ENCODE measurements at regions not wholly inside any gene's neighbourhood (a gene's known extent, or its start where the extent isn't known, plus 50 kb on each side); places are given as distances from the start of the nearest gene placed in this dataset.
"Not testable (repeated sequence)": the region's sequence is repeated elsewhere in the genome, so short reads cannot be mapped to it uniquely, and the experiment has no call there.

GRCh38 chr13:38135592-38135991, 214.1 kb upstream of the UFM1 start:
- H3K27ac Mint-ChIP-seq = no peak overlapping the region
- no peak overlapping the region for H3K4me3 Mint-ChIP-seq
- DNase-seq = no peak
- CTCF ChIA-PET = no interaction called here
- H3K36me3 Mint-ChIP-seq (ENCODE audit: low read depth) = no peaks in the 10 kb centered on the region
- intact Hi-C loops (cut with micrococcal nuclease) = no loop called here
- H3K27me3 Mint-ChIP-seq (ENCODE audit: low read depth) = no peaks in the 10 kb centered on the region
- H3K9me3 Mint-ChIP-seq = peaks cover 5% of the 10 kb centered on the region
- no peaks in the 10 kb centered on the region for H3K4me1 Mint-ChIP-seq (ENCODE audit: low read depth)

- CTCF ChIA-PET = no interaction called here
- intact Hi-C loops (cut with micrococcal nuclease) = no loop called here
- no peak for DNase-seq
- Mint-ChIP-seq H3K4me1 (ENCODE audit: low read depth) (no peaks in the 10 kb centered on the region), H3K4me3 (no peak overlapping the region), H3K27me3 (ENCODE audit: low read depth) (no peaks in the 10 kb centered on the region), H3K36me3 (ENCODE audit: low read depth) (no peaks in the 10 kb centered on the region), H3K9me3 (peaks cover 3% of the 10 kb centered on the region), H3K27ac (no peak overlapping the region)
Measured at GRCh38 chr13:38121267-38121666, 228.4 kb upstream of the UFM1 start.

- intact Hi-C loops (cut with micrococcal nuclease) = no loop called here
- DNase-seq = no peak
- H3K27ac Mint-ChIP-seq = no peak overlapping the region
- no peak overlapping the region for H3K4me3 Mint-ChIP-seq
- peaks cover 17% of the 10 kb centered on the region for H3K9me3 Mint-ChIP-seq
- no peaks in the 10 kb centered on the region for H3K4me1 Mint-ChIP-seq (ENCODE audit: low read depth)
- H3K36me3 Mint-ChIP-seq (ENCODE audit: low read depth) = no peaks in the 10 kb centered on the region
- no peaks in the 10 kb centered on the region for H3K27me3 Mint-ChIP-seq (ENCODE audit: low read depth)
- CTCF ChIA-PET = no interaction called here
Measured at GRCh38 chr13:38103851-38104250, 234.3 kb upstream of the TRPC4 start.

GRCh38 chr13:38099751-38100150, 230.2 kb upstream of the TRPC4 start:
- Mint-ChIP-seq H3K9me3 (peaks cover 8% of the 10 kb centered on the region), H3K36me3 (ENCODE audit: low read depth) (no peaks in the 10 kb centered on the region), H3K4me1 (ENCODE audit: low read depth) (no peaks in the 10 kb centered on the region), H3K27ac (no peak overlapping the region), H3K27me3 (ENCODE audit: low read depth) (no peaks in the 10 kb centered on the region), H3K4me3 (no peak overlapping the region)
- CTCF ChIA-PET = interaction anchor here (0.7 kb wide), 1 partner anchor 511 kb away, joined by 3 read pairs; no protein-coding TSS in a partner anchor
- intact Hi-C loops (cut with micrococcal nuclease) = no loop called here
- DNase-seq = no peak

GRCh38 chr13:38093425-38093824, 223.9 kb upstream of the TRPC4 start:
- no peak for DNase-seq
- Mint-ChIP-seq H3K9me3 (peaks cover 2% of the 10 kb centered on the region), H3K4me3 (no peak overlapping the region), H3K4me1 (ENCODE audit: low read depth) (no peaks in the 10 kb centered on the region), H3K36me3 (ENCODE audit: low read depth) (no peaks in the 10 kb centered on the region), H3K27me3 (ENCODE audit: low read depth) (no peaks in the 10 kb centered on the region), H3K27ac (no peak overlapping the region)
- intact Hi-C loops (cut with micrococcal nuclease) = no loop called here
- CTCF ChIA-PET = interaction anchor here (1.1 kb wide), 1 partner anchor 605 kb away, joined by 3 read pairs; no protein-coding TSS in a partner anchor

- no peaks in the 10 kb centered on the region for H3K4me1 Mint-ChIP-seq (ENCODE audit: low read depth)
- no peaks in the 10 kb centered on the region for H3K27me3 Mint-ChIP-seq (ENCODE audit: low read depth)
- H3K36me3 Mint-ChIP-seq (ENCODE audit: low read depth) = no peaks in the 10 kb centered on the region
- peaks cover 2% of the 10 kb centered on the region for H3K9me3 Mint-ChIP-seq
- DNase-seq = no peak
- H3K27ac Mint-ChIP-seq = no peak overlapping the region
- CTCF ChIA-PET = no interaction called here
- intact Hi-C loops (cut with micrococcal nuclease) = no loop called here
- H3K4me3 Mint-ChIP-seq = no peak overlapping the region
Measured at GRCh38 chr13:38090913-38091312, 221.3 kb upstream of the TRPC4 start.

- CTCF ChIA-PET = interaction anchor here (0.7 kb wide), 1 partner anchor 122 kb away, joined by 5 read pairs; no protein-coding TSS in a partner anchor
- Mint-ChIP-seq H3K27ac (no peak overlapping the region), H3K4me3 (no peak overlapping the region), H3K4me1 (ENCODE audit: low read depth) (no peaks in the 10 kb centered on the region), H3K27me3 (ENCODE audit: low read depth) (no peaks in the 10 kb centered on the region), H3K36me3 (ENCODE audit: low read depth) (no peaks in the 10 kb centered on the region), H3K9me3 (peaks cover 11% of the 10 kb centered on the region)
- no peak for DNase-seq
- intact Hi-C loops (cut with micrococcal nuclease) = no loop called here
Measured at GRCh38 chr13:38086721-38087120, 217.1 kb upstream of the TRPC4 start.

GRCh38 chr13:38086013-38086412, 216.4 kb upstream of the TRPC4 start:
- CTCF ChIA-PET = no interaction called here
- H3K27me3 Mint-ChIP-seq (ENCODE audit: low read depth) = no peaks in the 10 kb centered on the region
- no peak overlapping the region for H3K4me3 Mint-ChIP-seq
- intact Hi-C loops (cut with micrococcal nuclease) = no loop called here
- no peaks in the 10 kb centered on the region for H3K36me3 Mint-ChIP-seq (ENCODE audit: low read depth)
- no peak overlapping the region for H3K27ac Mint-ChIP-seq
- H3K9me3 Mint-ChIP-seq = peaks cover 13% of the 10 kb centered on the region
- H3K4me1 Mint-ChIP-seq (ENCODE audit: low read depth) = no peaks in the 10 kb centered on the region
- no peak for DNase-seq

- H3K4me3 Mint-ChIP-seq = no peak overlapping the region
- H3K27ac Mint-ChIP-seq = no peak overlapping the region
- CTCF ChIA-PET = no interaction called here
- intact Hi-C loops (cut with micrococcal nuclease) = no loop called here
- H3K27me3 Mint-ChIP-seq (ENCODE audit: low read depth) = no peaks in the 10 kb centered on the region
- no peak for DNase-seq
- peaks cover 10% of the 10 kb centered on the region for H3K9me3 Mint-ChIP-seq
- H3K4me1 Mint-ChIP-seq (ENCODE audit: low read depth) = no peaks in the 10 kb centered on the region
- no peaks in the 10 kb centered on the region for H3K36me3 Mint-ChIP-seq (ENCODE audit: low read depth)
Measured at GRCh38 chr13:38073931-38074330, 204.4 kb upstream of the TRPC4 start.

- peaks cover 14% of the 10 kb centered on the region for H3K9me3 Mint-ChIP-seq
- no peaks in the 10 kb centered on the region for H3K27me3 Mint-ChIP-seq (ENCODE audit: low read depth)
- H3K4me3 Mint-ChIP-seq = no peak overlapping the region
- no peak for DNase-seq
- H3K4me1 Mint-ChIP-seq (ENCODE audit: low read depth) = no peaks in the 10 kb centered on the region
- H3K36me3 Mint-ChIP-seq (ENCODE audit: low read depth) = no peaks in the 10 kb centered on the region
- CTCF ChIA-PET = no interaction called here
- intact Hi-C loops (cut with micrococcal nuclease) = no loop called here
- H3K27ac Mint-ChIP-seq = no peak overlapping the region
Measured at GRCh38 chr13:38072696-38073095, 203.1 kb upstream of the TRPC4 start.

- H3K4me3 Mint-ChIP-seq; H3K4me1 Mint-ChIP-seq (ENCODE audit: low read depth); intact Hi-C loops (cut with micrococcal nuclease); CTCF ChIA-PET; DNase-seq; H3K27me3 Mint-ChIP-seq (ENCODE audit: low read depth); H3K36me3 Mint-ChIP-seq (ENCODE audit: low read depth); H3K27ac Mint-ChIP-seq: not testable (repeated sequence)
- peaks cover 23% of the 10 kb centered on the region for H3K9me3 Mint-ChIP-seq
Measured at GRCh38 chr13:38071340-38071739, 201.8 kb upstream of the TRPC4 start.

- Mint-ChIP-seq H3K9me3 (peaks cover 5% of the 10 kb centered on the region), H3K4me3 (no peak overlapping the region), H3K27me3 (ENCODE audit: low read depth) (no peaks in the 10 kb centered on the region), H3K36me3 (ENCODE audit: low read depth) (no peaks in the 10 kb centered on the region), H3K4me1 (ENCODE audit: low read depth) (no peaks in the 10 kb centered on the region), H3K27ac (no peak overlapping the region)
- DNase-seq = no peak
- intact Hi-C loops (cut with micrococcal nuclease) = no loop called here
- CTCF ChIA-PET = interaction anchor here (0.9 kb wide), 1 partner anchor 552 kb away, joined by 3 read pairs; no protein-coding TSS in a partner anchor
Measured at GRCh38 chr13:38053896-38054295, 184.3 kb upstream of the TRPC4 start.

- intact Hi-C loops (cut with micrococcal nuclease) = no loop called here
- peaks cover 20% of the 10 kb centered on the region for H3K9me3 Mint-ChIP-seq
- CTCF ChIA-PET = no interaction called here
Measured at GRCh38 chr13:38046049-38046376, 176.4 kb upstream of the TRPC4 start.

More at GRCh38 chr13:38046049-38046376, 176.4 kb upstream of the TRPC4 start:
- Mint-ChIP-seq H3K27ac (no peak overlapping the region), H3K4me1 (ENCODE audit: low read depth) (no peaks in the 10 kb centered on the region), H3K4me3 (no peak overlapping the region), H3K36me3 (ENCODE audit: low read depth) (peaks cover 1% of the 10 kb centered on the region), H3K27me3 (ENCODE audit: low read depth) (no peaks in the 10 kb centered on the region)
- no peak for DNase-seq

Data from activated naive CD4-positive, alpha-beta T cell treated with anti-CD3 and anti-CD28 coated beads for 36 hours (primary cell).